Stimulated activated CD8-positive, alpha-beta memory T cell treated with anti-CD3 and anti-CD28 coated beads, Interleukin-15, amount 100 ng/mL, for 48 hours (primary cell): ENCODE measurements at regions not wholly inside any gene's neighbourhood (a gene's known extent, or its start where the extent isn't known, plus 50 kb on each side); places are given as distances from the start of the nearest gene placed in this dataset.

Source experiments
- DNase-seq, 2 donors: peaks; one replicate each; pipeline ENCODE4 v3.0.0-alpha.2; 2020; ENCODE audit warnings: low read depth in 2 of 2

- no peak for DNase-seq
Observed at GRCh38 chr6:170232186-170233002, 58.5 kb downstream of the DLL1 start.

GRCh38 chr6:170231293-170232185 lies 59.3 kb downstream of the DLL1 start:
- DNase-seq: no peak

GRCh38 chr6:170230520-170231292 lies 60.2 kb downstream of the DLL1 start:
- DNase-seq: no peak

GRCh38 chr6:170229851-170230519 lies 60.9 kb downstream of the DLL1 start:
- no peak for DNase-seq

- DNase-seq: no peak
Observed at GRCh38 chr6:170229396-170229795, 61.5 kb downstream of the DLL1 start.

- no peak for DNase-seq
Observed at GRCh38 chr6:170228946-170229310, 62.0 kb downstream of the DLL1 start.

GRCh38 chr6:170227996-170228945 lies 62.6 kb downstream of the DLL1 start:
- DNase-seq: no peak

GRCh38 chr6:170227521-170227983 lies 63.3 kb downstream of the DLL1 start:
- DNase-seq: no peak

- DNase-seq: no peak
Observed at GRCh38 chr6:170226647-170227046, 64.2 kb downstream of the DLL1 start.

- no peak for DNase-seq
Observed at GRCh38 chr6:170225852-170226417, 64.9 kb downstream of the DLL1 start.

- no peak for DNase-seq
Observed at GRCh38 chr6:170224694-170225660, 65.9 kb downstream of the DLL1 start.

GRCh38 chr6:170223718-170224693 lies 66.9 kb downstream of the DLL1 start:
- no peak for DNase-seq

- no peak for DNase-seq
Observed at GRCh38 chr6:170222498-170223471, 68.1 kb downstream of the DLL1 start.

- DNase-seq: no peak
Observed at GRCh38 chr6:170221753-170222400, 69.0 kb downstream of the DLL1 start.

GRCh38 chr6:170221052-170221752 lies 69.7 kb downstream of the DLL1 start:
- no peak for DNase-seq
